HL-60 (cell line): ENCODE measurements at regions not wholly inside any gene's neighbourhood (a gene's known extent, or its start where the extent isn't known, plus 50 kb on each side); places are given as distances from the start of the nearest gene placed in this dataset.
A peak's percentile ranks its signal among the peaks of the same experiment; 100 is the strongest.
"Not testable (repeated sequence)": the region's sequence is repeated elsewhere in the genome, so short reads cannot be mapped to it uniquely, and the experiment has no call there.

ENCODE experiments used
- DNase-seq, 2 experiments: peaks; one replicate each; pipeline ENCODE4 v3.0.0-alpha.2; 2010 to 2020; ENCODE audit warnings: low read depth in 1 of 2, low spot score in 1 of 2
- H3K27ac ChIP-seq: fragments of 250-450 bp; sonication (Bioruptor Pico); replicated peaks from 2 replicates; pipeline ENCODE4 v1.5.1; 2020; ENCODE audit warnings: mild to moderate bottlenecking, moderate library complexity
- H3K27me3 ChIP-seq: fragments of 250-450 bp; sonication (Bioruptor Pico); 2 replicates; pipeline ENCODE4 v1.5.1; 2021; ENCODE audit warnings: mild to moderate bottlenecking, moderate library complexity; ENCODE audit not compliant: insufficient read depth, poor library complexity, severe bottlenecking
- H3K4me3 ChIP-seq: replicated peaks from 2 replicates; pipeline ENCODE4 v1.5.1; 2011; ENCODE audit warnings: mild to moderate bottlenecking, control low read depth, low read length; ENCODE audit not compliant: insufficient read depth
- CTCF ChIP-seq: IDR thresholded peaks from one replicate; pipeline ENCODE4 v1.5.1; 2011; ENCODE audit warnings: low read length, control low read depth, inconsistent platforms; ENCODE audit not compliant: insufficient read depth
- GABPA ChIP-seq: IDR thresholded peaks from 2 replicates; pipeline ENCODE4 v1.6.1; 2012; ENCODE audit warnings: low read depth
- POLR2AphosphoS5 ChIP-seq: IDR thresholded peaks from 2 replicates; pipeline ENCODE4 v1.6.1; 2012; ENCODE audit warnings: low read depth
- SPI1 ChIP-seq: IDR thresholded peaks from 2 replicates; pipeline ENCODE4 v1.6.1; 2012; ENCODE audit warnings: low read depth, mild to moderate bottlenecking, borderline replicate concordance
- TF ChIP-seq, protein P1 (sequence below): IDR thresholded peaks from 2 replicates; pipeline ENCODE4 v1.6.1; 2012; ENCODE audit warnings: low read depth; ENCODE audit not compliant: insufficient replicate concordance

DNA sequence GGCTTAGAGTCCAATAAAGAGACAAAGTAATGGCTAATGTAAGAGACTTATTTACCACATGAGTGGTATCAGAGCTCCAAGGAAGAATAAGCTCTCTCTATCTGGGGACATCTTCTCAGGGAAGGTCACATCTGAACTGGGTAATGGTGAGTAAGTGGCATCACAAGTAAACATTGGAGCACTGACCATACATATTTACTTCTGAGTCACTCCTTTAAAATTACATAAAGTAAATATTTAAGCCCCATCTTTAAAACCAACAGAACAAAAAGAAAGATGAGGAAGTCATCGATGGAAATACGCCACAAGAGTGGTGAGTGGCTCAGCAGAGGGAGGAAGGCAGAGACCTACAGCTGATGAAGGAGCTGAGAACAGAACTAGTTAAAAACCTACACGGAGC, 159.9 kb downstream of the DUSP6 start:
- Histone ChIP-seq H3K27me3 (no peaks in the 10 kb centered on the region), H3K4me3 (no peak overlapping the region), H3K27ac (no peak overlapping the region)
- TF ChIP-seq, protein P1, sequence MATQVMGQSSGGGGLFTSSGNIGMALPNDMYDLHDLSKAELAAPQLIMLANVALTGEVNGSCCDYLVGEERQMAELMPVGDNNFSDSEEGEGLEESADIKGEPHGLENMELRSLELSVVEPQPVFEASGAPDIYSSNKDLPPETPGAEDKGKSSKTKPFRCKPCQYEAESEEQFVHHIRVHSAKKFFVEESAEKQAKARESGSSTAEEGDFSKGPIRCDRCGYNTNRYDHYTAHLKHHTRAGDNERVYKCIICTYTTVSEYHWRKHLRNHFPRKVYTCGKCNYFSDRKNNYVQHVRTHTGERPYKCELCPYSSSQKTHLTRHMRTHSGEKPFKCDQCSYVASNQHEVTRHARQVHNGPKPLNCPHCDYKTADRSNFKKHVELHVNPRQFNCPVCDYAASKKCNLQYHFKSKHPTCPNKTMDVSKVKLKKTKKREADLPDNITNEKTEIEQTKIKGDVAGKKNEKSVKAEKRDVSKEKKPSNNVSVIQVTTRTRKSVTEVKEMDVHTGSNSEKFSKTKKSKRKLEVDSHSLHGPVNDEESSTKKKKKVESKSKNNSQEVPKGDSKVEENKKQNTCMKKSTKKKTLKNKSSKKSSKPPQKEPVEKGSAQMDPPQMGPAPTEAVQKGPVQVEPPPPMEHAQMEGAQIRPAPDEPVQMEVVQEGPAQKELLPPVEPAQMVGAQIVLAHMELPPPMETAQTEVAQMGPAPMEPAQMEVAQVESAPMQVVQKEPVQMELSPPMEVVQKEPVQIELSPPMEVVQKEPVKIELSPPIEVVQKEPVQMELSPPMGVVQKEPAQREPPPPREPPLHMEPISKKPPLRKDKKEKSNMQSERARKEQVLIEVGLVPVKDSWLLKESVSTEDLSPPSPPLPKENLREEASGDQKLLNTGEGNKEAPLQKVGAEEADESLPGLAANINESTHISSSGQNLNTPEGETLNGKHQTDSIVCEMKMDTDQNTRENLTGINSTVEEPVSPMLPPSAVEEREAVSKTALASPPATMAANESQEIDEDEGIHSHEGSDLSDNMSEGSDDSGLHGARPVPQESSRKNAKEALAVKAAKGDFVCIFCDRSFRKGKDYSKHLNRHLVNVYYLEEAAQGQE = no peak
- no peak for TF ChIP-seq CTCF
- TF ChIP-seq POLR2AphosphoS5 = no peak
- no peak for TF ChIP-seq GABPA
- TF ChIP-seq SPI1 = no peak
- DNase-seq = peak in 1 of 2 experiments; percentile 21

DNA sequence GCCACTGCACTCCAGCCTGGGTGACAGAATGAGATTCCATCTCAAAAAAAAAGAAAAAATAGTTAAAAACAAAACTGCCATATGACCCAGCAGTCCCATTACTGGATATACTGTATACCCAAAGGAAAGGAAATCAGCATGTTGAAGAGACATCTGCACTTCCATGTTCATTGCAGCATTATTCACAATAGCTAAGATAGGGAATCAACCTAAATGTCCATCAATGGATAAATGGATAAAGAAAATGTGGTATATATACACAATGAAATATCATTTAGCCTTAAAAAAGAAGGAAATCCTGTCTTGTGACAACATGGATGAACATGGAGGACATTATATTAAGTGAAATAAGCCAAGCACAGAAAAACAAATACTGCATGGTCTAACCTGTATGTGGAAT, 160.7 kb downstream of the DUSP6 start:
- not testable (repeated sequence) for DNase-seq, H3K27me3 ChIP-seq, H3K27ac ChIP-seq, H3K4me3 ChIP-seq

DNA sequence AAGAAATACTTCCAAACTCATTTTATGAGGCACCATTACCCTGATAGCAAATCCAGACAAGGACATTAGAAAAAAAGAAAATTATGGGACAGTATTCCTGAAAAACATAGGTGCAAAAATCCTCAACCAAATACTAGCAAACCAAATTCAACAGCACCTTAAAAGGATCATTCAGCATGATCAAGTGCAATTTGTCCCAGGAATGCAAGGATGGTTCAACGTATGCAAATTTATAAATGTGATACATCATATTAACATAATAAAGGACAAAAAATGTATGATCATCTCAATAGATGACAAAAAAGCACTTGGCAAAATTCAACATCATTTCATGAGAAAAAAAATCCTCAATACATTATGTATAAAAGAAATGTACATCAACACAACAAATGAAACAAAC, 162.9 kb downstream of the DUSP6 start:
- Histone ChIP-seq H3K27me3 (no peaks in the 10 kb centered on the region), H3K27ac (no peak overlapping the region), H3K4me3 (no peak overlapping the region)
- TF ChIP-seq SPI1 (no peak), CTCF (no peak), GABPA (no peak), POLR2AphosphoS5 (no peak)
- TF ChIP-seq, protein P1 = no peak
- no peak for DNase-seq

DNA sequence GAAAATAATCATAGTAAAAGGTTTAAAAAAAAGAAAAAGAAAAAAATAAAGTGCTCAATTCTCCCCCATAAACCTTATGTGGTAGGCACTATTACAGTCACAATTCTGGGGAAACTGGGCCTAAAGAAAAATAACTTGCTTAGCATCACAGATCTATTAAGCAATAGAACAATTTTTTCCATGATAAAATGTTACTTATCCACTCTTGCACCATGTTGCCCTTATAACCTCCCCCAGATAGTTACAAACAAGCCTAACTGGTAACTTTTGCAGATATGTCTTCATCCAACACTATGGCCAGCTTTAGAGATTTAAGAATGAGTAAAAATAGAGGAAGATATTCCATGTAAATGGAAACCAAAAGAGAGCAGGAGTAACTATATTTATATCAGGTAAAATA, 164.8 kb downstream of the DUSP6 start:
- H3K27ac ChIP-seq = no peak overlapping the region
- TF ChIP-seq, protein P1 = no peak
- TF ChIP-seq CTCF = no peak
- TF ChIP-seq SPI1 = no peak
- TF ChIP-seq POLR2AphosphoS5 = no peak
- no peak for TF ChIP-seq GABPA
- no peak for DNase-seq
- H3K27me3 ChIP-seq = no peaks in the 10 kb centered on the region
- H3K4me3 ChIP-seq = no peak overlapping the region
